NT2/D1 (cell line): ENCODE measurements at regions not wholly inside any gene's neighbourhood (a gene's known extent, or its start where the extent isn't known, plus 50 kb on each side); places are given as distances from the start of the nearest gene placed in this dataset.

Experiments
- YY1 ChIP-seq: IDR thresholded peaks from 2 replicates; pipeline ENCODE4 v1.6.1; 2011; ENCODE audit not compliant: insufficient read length, insufficient read depth
- ZNF274 ChIP-seq: IDR thresholded peaks from 2 replicates; pipeline ENCODE4 v1.6.1; 2011; ENCODE audit warnings: mild to moderate bottlenecking, low read depth, low read length

- TF ChIP-seq YY1 (no peak), ZNF274 (no peak)
Measured at GRCh38 chr7:19620470-19620869, 88.4 kb downstream of the POLR1F start.
